B cell (primary cell): ENCODE measurements at regions not wholly inside any gene's neighbourhood (a gene's known extent, or its start where the extent isn't known, plus 50 kb on each side); places are given as distances from the start of the nearest gene placed in this dataset.

ENCODE experiments used
- ATAC-seq: fragments of 200-7000 bp; cut with Tn5 transposase; one replicate; pipeline ENCODE4 v1.10.0; 2021; ENCODE audit warnings: low read depth, mild to moderate bottlenecking, moderate number of reproducible peaks, moderate library complexity
- CTCF ChIA-PET: fragments of 350-600 bp; sonication (Branson Sonifier 250); formaldehyde crosslinking; loops from one replicate; lab custom pipeline; 2021; ENCODE audit warnings: antibody characterized with exemption, inconsistent platforms; lab: Charles Lee
- POLR2A ChIA-PET: fragments of 350-600 bp; sonication (Branson Sonifier 250); formaldehyde crosslinking; loops from one replicate; lab custom pipeline; 2021; ENCODE audit warnings: antibody characterized with exemption; lab: Charles Lee
- DNase-seq: peaks from one replicate; pipeline ENCODE4 v3.0.0; 2013
- H2AFZ ChIP-seq: 2 replicates; pipeline ENCODE4 v1.6.1; 2012; ENCODE audit warnings: mild to moderate bottlenecking, low read depth, low read length; ENCODE audit not compliant: insufficient read depth, poor library complexity, severe bottlenecking
- H3K27ac ChIP-seq, 2 donors: 1 replicate in 1 of 2; 2 replicates in 1 of 2; pipeline ENCODE4 v1.5.1; 2012 to 2013; ENCODE audit warnings: low read length in 2 of 2, mild to moderate bottlenecking in 2 of 2, moderate library complexity in 1 of 2
- H3K27me3 ChIP-seq, 4 experiments: fragments of 200-600 bp in 1 of 4; sonication (generic) in 1 of 4; replicated peaks in 1 of 4; 1 replicate in 2 of 4; 2 replicates in 2 of 4; pipeline versions ENCODE4 v1.6.1 to v1.7.0; 2013 to 2016; ENCODE audit warnings: low read length in 3 of 4, mild to moderate bottlenecking in 2 of 4, mixed read lengths in 1 of 4, moderate library complexity in 1 of 4; ENCODE audit not compliant: insufficient read depth in 4 of 4, control insufficient read depth in 3 of 4; ENCODE audit errors: control extremely low read depth in 1 of 4
- H3K36me3 ChIP-seq, 2 experiments: replicated peaks in 1 of 2; 1 replicate in 1 of 2; 2 replicates in 1 of 2; pipeline versions ENCODE4 v1.6.1 to v1.7.1; 2013; ENCODE audit warnings: low read length in 1 of 2; ENCODE audit not compliant: insufficient read depth in 2 of 2, control insufficient read depth in 1 of 2; ENCODE audit errors: control extremely low read depth in 1 of 2, extremely low read depth in 1 of 2
- H3K4me1 ChIP-seq, 2 donors: fragments of 200-600 bp in 1 of 2; sonication (generic) in 1 of 2; 1 replicate in 1 of 2; 2 replicates in 1 of 2; pipeline versions ENCODE4 v1.5.1 to v1.6.1; 2013 to 2017; ENCODE audit warnings: low read length in 2 of 2; ENCODE audit not compliant: control insufficient read depth in 2 of 2, insufficient read depth in 2 of 2
- H3K4me2 ChIP-seq: replicated peaks from 2 replicates; pipeline ENCODE3; 2012; ENCODE audit warnings: mild to moderate bottlenecking, low read depth, low read length; ENCODE audit not compliant: poor library complexity, severe bottlenecking
- H3K4me3 ChIP-seq, 5 experiments: fragments of 200-600 bp in 1 of 5; sonication (generic) in 1 of 5; 1 replicate in 3 of 5; 2 replicates in 2 of 5; pipeline versions ENCODE4 v1.5.1 to v1.7.0; 2011 to 2016; ENCODE audit warnings: low read length in 4 of 5, mild to moderate bottlenecking in 4 of 5, low read depth in 2 of 5, control low read depth in 1 of 5, moderate library complexity in 1 of 5; ENCODE audit not compliant: insufficient read depth in 1 of 5; ENCODE audit errors: control extremely low read depth in 1 of 5, extremely low read depth in 1 of 5
- H3K79me2 ChIP-seq: fragments of 200-600 bp; sonication (generic); one replicate; pipeline ENCODE4 v1.6.0; 2016; ENCODE audit warnings: low read length; ENCODE audit not compliant: control insufficient read depth, insufficient read depth
- H3K9ac ChIP-seq: fragments of 200-600 bp; sonication (generic); 2 replicates; pipeline ENCODE4 v1.6.1; 2017; ENCODE audit warnings: mild to moderate bottlenecking, low read length, moderate library complexity
- H3K9me3 ChIP-seq, 3 donors: one replicate each; pipeline versions ENCODE4 v1.6.1 to v1.7.1; 2013; ENCODE audit warnings: low read length in 2 of 3; ENCODE audit not compliant: control insufficient read depth in 2 of 3, insufficient read depth in 1 of 3; ENCODE audit errors: control extremely low read depth in 1 of 3
- H4K20me1 ChIP-seq: 2 replicates; pipeline ENCODE4 v1.6.0; 2012; ENCODE audit warnings: mild to moderate bottlenecking, low read length; ENCODE audit not compliant: insufficient read depth, control insufficient read depth, poor library complexity, severe bottlenecking
- H3K27ac Mint-ChIP-seq: one replicate; pipeline ENCODE4 v1.8.0; 2021; ENCODE audit warnings: mixed read lengths
- H3K27me3 Mint-ChIP-seq: one replicate; pipeline ENCODE4 v1.8.0; 2021; ENCODE audit warnings: mixed read lengths
- H3K4me1 Mint-ChIP-seq: one replicate; pipeline ENCODE4 v1.8.0; 2021; ENCODE audit warnings: mixed read lengths
- H3K4me3 Mint-ChIP-seq: one replicate; pipeline ENCODE4 v1.8.0; 2021; ENCODE audit warnings: mixed read lengths
- H3K9me3 Mint-ChIP-seq: one replicate; pipeline ENCODE4 v1.8.0; 2022; ENCODE audit warnings: mixed read lengths; ENCODE audit not compliant: insufficient read depth
- CTCF ChIP-seq: fragments of 200-600 bp; IDR thresholded peaks from one replicate; pipeline ENCODE4 v1.8.0; 2022; ENCODE audit warnings: antibody characterized with exemption, mild to moderate bottlenecking
- EZH2 ChIP-seq: IDR thresholded peaks from 2 replicates; pipeline ENCODE4 v1.6.1; 2012; ENCODE audit warnings: borderline replicate concordance, low read depth, mild to moderate bottlenecking, moderate library complexity, low read length; ENCODE audit not compliant: insufficient read depth, poor library complexity, severe bottlenecking
- WGBS: methylation state at CpG from one replicate; pipeline ENCODE4 v1.1.5; 2013; ENCODE audit warnings: missing lambda C conversion rate; ENCODE audit not compliant: insufficient coverage; 5-methylcytosine and 5-hydroxymethylcytosine counted together
- intact Hi-C: fragments of 100-400 bp; cut with micrococcal nuclease; formaldehyde crosslinking; loops from one replicate; pipeline ENCODE4 v1.10.0; 2022

GRCh38 chr10:89075631-89076030 is 85.0 kb downstream of the FAS start:
- peaks cover 22% of the 10 kb centered on the region for H3K27me3 Mint-ChIP-seq
- Histone ChIP-seq H4K20me1 (no peaks in the 10 kb centered on the region), H2AFZ (no peak overlapping the region), H3K79me2 (no peaks in the 10 kb centered on the region), H3K36me3 (no peaks in the 10 kb centered on the region), H3K27ac (no peak overlapping the region), H3K27me3 (no peaks in the 10 kb centered on the region), H3K9ac (no peak overlapping the region), H3K4me3 (no peak overlapping the region), H3K4me2 (no peak overlapping the region), H3K9me3 (no peaks in the 10 kb centered on the region), H3K4me1 (no peaks in the 10 kb centered on the region)
- DNase-seq (no peak), ATAC-seq (no peak)
- no peaks in the 10 kb centered on the region for H3K9me3 Mint-ChIP-seq
- TF ChIP-seq CTCF (no peak), EZH2 (no peak)
- POLR2A ChIA-PET = no interaction called here
- H3K4me3 Mint-ChIP-seq = no peak overlapping the region
- WGBS = no CpG with 5 or more reads among the region's 1 CpG
- no peak overlapping the region for H3K27ac Mint-ChIP-seq
- CTCF ChIA-PET = interaction anchor here (1.4 kb wide), 1 partner anchor 46 kb away, joined by 3 read pairs; no protein-coding TSS in a partner anchor
- peaks cover 4% of the 10 kb centered on the region for H3K4me1 Mint-ChIP-seq
- intact Hi-C loops = no loop called here

- H3K27me3 ChIP-seq = no peaks in the 10 kb centered on the region
- no peak overlapping the region for H3K4me3 ChIP-seq
- H3K4me3 Mint-ChIP-seq = no peak overlapping the region
- no peak overlapping the region for H2AFZ ChIP-seq
- H3K27ac Mint-ChIP-seq = no peak overlapping the region
- no peaks in the 10 kb centered on the region for H3K36me3 ChIP-seq
- H3K79me2 ChIP-seq = no peaks in the 10 kb centered on the region
- DNase-seq (no peak), ATAC-seq (no peak)
- no peaks in the 10 kb centered on the region for H3K9me3 ChIP-seq
- no peaks in the 10 kb centered on the region for H3K9me3 Mint-ChIP-seq
- no peaks in the 10 kb centered on the region for H4K20me1 ChIP-seq
- no peak overlapping the region for H3K9ac ChIP-seq
- TF ChIP-seq EZH2 = no peak
- no peak for TF ChIP-seq CTCF
- intact Hi-C loops = no loop called here
- ChIA-PET POLR2A (no interaction called here), CTCF (no interaction called here)
- 80% methylated on average over 2 of the region's 3 CpGs for WGBS
- no peak overlapping the region for H3K4me2 ChIP-seq
- peaks cover 22% of the 10 kb centered on the region for H3K27me3 Mint-ChIP-seq
- peaks cover 2% of the 10 kb centered on the region for H3K4me1 Mint-ChIP-seq
- H3K27ac ChIP-seq = no peak overlapping the region
- H3K4me1 ChIP-seq = no peaks in the 10 kb centered on the region
Observed at GRCh38 chr10:89074120-89074519, 83.5 kb downstream of the FAS start.
